ENCODE measurements at regions not wholly inside any gene's neighbourhood (a gene's known extent, or its start where the extent isn't known, plus 50 kb on each side); places are given as distances from the start of the nearest gene placed in this dataset.

- TF ChIP-seq FOXK1 (CRISPR knock-in tag; IDR thresholded peaks at IDR 0.05; ENCODE audit: borderline replicate concordance, low read depth) (no peak), NCOA2 (CRISPR knock-in tag; IDR thresholded peaks at IDR 0.05) (no peak), ZNF816 (CRISPR knock-in tag; IDR thresholded peaks at IDR 0.05; ENCODE audit: borderline replicate concordance) (no peak), POLR2A (IDR thresholded peaks at IDR 0.05; ENCODE audit: insufficient read depth in 1 of 2, low read depth in 2 of 2, low read length in 2 of 2) (no peak), NBN (conservative IDR thresholded peaks at IDR 0.05) (no peak), CTCF (CRISPR knock-in tag; IDR thresholded peaks at IDR 0.05) (no peak)
Measured at GRCh38 chr1:30548294-30548693, 175.1 kb downstream of the MATN1 start.
